Thoracic aorta (tissue), 2 donors: ENCODE measurements at regions not wholly inside any gene's neighbourhood (a gene's known extent, or its start where the extent isn't known, plus 50 kb on each side); places are given as distances from the start of the nearest gene placed in this dataset.

ENCODE experiments used
- ATAC-seq: fragments of 150-250 bp; one replicate; pipeline ENCODE4 v1.8.0; 2017; ENCODE audit warnings: low read depth; ENCODE audit not compliant: insufficient number of reproducible peaks, low FRiP score
- DNase-seq: peaks from one replicate; pipeline ENCODE4 v3.0.0-alpha.2; 2020; ENCODE audit warnings: low spot score
- H3K27ac ChIP-seq, 2 donors: fragments of 200-600 bp; sonication (generic); 1 replicate in 1 of 2; 2 replicates in 1 of 2; pipeline ENCODE4 v1.5.1; 2016; ENCODE audit warnings: mild to moderate bottlenecking in 2 of 2, moderate library complexity in 2 of 2
- H3K27me3 ChIP-seq: fragments of 200-600 bp; sonication (generic); replicated peaks from 2 replicates; pipeline ENCODE4 v1.6.0; 2016; ENCODE audit warnings: mild to moderate bottlenecking; ENCODE audit not compliant: insufficient read depth
- H3K36me3 ChIP-seq: fragments of 200-600 bp; sonication (generic); one replicate; pipeline ENCODE4 v1.5.1; 2016
- H3K4me1 ChIP-seq, 2 donors: fragments of 200-600 bp; sonication (generic); 1 replicate in 1 of 2; 2 replicates in 1 of 2; pipeline versions ENCODE4 v1.5.1 to v1.6.0; 2016; ENCODE audit warnings: low read depth in 2 of 2, mild to moderate bottlenecking in 1 of 2; ENCODE audit not compliant: control insufficient read depth in 1 of 2
- H3K4me3 ChIP-seq: fragments of 200-600 bp; sonication (generic); 2 replicates; pipeline ENCODE4 v1.5.1; 2016; ENCODE audit warnings: mild to moderate bottlenecking
- H3K9me3 ChIP-seq: fragments of 200-600 bp; sonication (generic); 2 replicates; pipeline ENCODE4 v1.5.1; 2016
- CTCF ChIP-seq: fragments of 200-600 bp; sonication (generic); IDR thresholded peaks from one replicate; pipeline ENCODE4 v1.5.1; 2019; ENCODE audit warnings: antibody characterized with exemption

- TF ChIP-seq CTCF, result no peak
- H3K4me1 ChIP-seq, result no peaks in the 10 kb centered on the region
- no peaks in the 10 kb centered on the region for H3K27me3 ChIP-seq
- no peak for ATAC-seq
- no peaks in the 10 kb centered on the region for H3K36me3 ChIP-seq
- no peak overlapping the region for H3K27ac ChIP-seq
- no peak overlapping the region for H3K4me3 ChIP-seq
- no peak for DNase-seq
- no peaks in the 10 kb centered on the region for H3K9me3 ChIP-seq
Observed at GRCh38 chr1:240036526-240036925, 55.2 kb upstream of the FMN2 start.
